C1 segment of cervical spinal cord (tissue), 14 donors: ENCODE measurements at regions not wholly inside any gene's neighbourhood (a gene's known extent, or its start where the extent isn't known, plus 50 kb on each side); places are given as distances from the start of the nearest gene placed in this dataset.
"Not testable (repeated sequence)": the region's sequence is repeated elsewhere in the genome, so short reads cannot be mapped to it uniquely, and the experiment has no call there.

Experiments used
- DNase-seq, 14 donors: peaks; one replicate each; lab custom pipeline; 2025; lab: John Stamatoyannopoulos, UW

DNA sequence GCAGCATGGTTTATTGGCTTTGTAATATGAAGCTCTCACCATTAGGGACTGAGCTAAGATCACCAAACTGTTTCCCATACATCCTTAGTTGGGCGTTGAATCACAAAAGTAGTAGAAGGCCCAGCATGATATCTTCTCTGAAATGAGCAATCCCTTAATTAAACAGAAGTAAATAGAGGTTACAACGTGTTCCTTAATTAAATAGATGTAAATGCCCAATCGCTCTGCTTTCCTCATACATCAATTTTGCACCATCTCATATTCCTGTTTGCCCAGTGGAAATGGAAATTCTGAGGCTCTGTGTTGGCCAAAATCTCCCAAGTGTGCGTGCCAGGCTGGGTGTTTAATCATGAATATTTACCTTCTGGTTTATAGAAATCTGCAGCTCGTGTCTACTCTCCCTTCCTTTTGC lies 107.4 kb upstream of the FOXB1 start:
- DNase-seq, result no peak

- DNase-seq, result no peak
Observed at GRCh38 chr15:59894835-59895234, 109.3 kb upstream of the FOXB1 start.

GRCh38 chr15:59892985-59893384 lies 111.1 kb upstream of the FOXB1 start:
- no peak for DNase-seq

DNA sequence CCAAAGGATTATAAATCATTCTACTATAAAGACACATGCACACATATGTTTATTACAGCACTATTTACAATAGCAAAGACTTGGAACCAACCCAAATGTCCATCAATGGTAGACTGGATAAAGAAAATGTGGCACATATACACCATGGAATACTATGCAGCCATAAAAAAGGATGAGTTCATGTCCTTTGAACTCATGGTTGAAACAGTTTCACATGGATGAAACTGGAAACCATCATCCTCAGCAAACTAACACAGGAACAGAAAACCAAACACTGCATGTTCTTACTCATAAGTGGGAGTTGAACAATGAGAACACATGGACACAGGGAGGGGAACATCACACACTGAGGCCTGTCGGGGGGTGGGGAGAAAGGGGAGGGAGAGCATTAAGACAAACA lies 116.2 kb upstream of the FOXB1 start:
- not testable (repeated sequence) for DNase-seq

- no peak for DNase-seq
Observed at GRCh38 chr15:59887211-59887610, 116.9 kb upstream of the FOXB1 start.

GRCh38 chr15:59886441-59886840 lies 117.7 kb upstream of the FOXB1 start:
- peak in 2 of 14 donors; percentile 1 to 8 for DNase-seq

- peak in 2 of 14 donors; percentile 1 to 13 for DNase-seq
Observed at GRCh38 chr15:59885832-59886231, 118.3 kb upstream of the FOXB1 start.

DNA sequence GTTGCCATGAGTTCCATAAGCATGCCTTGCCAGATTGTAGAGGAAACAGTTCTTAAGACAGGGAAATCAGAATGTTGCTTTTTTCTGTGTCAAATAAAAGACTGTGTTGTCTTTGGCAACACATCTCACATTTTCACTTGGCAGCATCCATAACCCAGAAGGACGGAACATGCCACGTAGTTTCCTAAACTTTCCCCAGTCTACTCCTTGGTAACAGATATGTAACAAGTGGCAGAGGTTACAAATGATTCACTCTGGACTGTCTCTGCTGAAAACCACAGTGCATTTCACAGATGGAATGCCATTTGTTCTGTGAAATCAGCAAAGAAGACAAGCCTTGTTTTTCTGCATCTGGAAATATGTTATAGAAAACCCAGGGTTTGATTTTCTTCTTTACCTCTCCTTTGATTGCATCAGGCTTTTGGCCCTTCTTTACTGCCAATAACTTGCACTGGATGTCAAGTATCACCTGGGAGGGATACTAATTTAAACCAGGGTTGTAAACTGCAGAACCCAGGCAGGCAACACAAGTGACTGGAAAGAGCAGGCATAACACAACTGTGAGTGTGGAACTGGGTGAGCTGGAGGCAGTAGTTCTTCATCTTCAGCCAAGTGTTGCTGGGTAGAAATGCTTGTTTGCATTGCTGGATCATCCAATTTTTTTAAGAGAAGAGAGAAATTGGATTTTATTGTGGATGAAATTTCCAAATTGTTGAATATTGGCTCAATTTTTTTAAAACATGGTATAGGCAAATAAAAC lies 124.4 kb upstream of the FOXB1 start:
- no peak for DNase-seq

DNA sequence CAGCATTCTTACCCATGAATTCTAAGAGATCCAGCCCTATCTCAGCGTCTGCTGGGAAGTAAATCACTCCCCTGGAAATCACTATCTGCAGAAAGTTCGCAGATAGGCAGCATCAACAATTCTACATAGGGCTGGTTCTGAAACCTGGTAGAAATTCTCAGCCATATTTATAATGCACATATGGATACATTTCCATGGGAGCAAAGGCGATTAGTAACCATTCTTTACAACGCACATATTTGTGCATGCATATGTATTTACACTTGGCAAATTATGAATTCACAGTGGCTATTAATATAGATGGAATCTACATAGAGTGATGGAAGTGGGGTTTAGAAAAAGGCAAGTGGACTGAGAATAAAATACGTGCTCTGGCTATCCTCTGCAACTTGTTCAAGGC lies 128.0 kb upstream of the FOXB1 start:
- DNase-seq, result no peak

DNA sequence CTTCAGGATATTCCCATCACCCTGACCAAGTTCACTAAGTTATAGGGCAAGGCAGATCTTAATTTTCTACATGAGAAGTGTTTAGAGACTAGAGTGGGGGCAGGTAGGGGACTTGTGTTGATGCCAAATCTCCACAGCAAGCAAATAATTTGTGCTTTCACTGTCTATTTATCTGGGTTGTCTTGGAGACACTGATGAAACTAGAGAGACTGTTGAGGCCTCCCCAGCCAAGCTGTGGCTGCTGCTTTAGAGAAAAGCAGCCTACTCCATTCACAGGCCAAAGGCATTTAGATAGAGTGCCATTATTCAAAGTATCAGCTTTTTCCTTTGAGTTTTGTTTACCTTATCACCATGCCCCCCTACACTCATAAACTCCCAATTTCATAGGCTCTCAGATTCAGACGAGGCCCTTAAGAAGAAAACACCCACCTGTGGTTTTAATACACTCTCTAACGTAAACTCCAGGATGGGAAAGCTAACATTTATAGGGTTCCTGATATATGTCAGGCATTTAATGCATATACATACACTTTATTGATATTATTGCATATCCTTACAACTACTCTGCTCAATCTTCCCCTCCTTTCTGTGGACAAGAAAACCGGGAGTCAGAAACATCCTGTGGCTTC lies 130.4 kb upstream of the FOXB1 start:
- DNase-seq, result no peak

DNA sequence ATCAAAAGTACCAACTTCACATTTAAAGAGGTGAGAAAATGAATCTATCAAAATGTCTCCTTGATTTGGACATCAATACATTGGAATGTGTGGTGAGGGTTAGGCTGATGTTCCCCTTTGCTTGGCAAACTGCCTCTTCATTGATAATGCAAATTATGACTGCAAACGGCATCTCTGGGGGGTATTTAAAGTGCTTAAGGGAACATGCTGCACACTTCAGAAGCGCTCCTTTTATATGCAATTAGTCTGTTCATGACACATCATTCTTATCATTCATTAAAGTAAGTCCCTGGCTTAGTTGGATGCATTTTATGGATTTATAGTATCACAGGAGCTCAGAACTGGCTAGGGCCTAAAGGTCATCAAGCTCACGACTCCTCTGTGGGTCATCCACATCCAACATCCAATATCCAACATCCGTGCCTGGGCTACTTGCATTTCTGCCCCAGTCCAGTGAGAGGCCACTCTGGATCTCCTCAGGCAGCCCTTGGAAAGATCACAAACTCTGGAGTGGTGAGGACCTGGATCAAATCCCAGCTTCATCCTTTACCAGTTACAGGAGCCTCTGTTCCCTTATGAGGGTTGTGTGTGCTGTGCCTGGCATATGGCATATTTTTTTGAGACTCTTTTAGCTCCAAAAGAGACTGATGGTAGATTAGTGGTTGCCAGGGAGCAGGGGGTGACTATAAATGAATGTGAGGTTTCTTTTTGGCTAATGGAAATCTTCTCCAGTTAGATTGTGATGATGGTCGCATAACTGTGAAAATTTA lies 136.8 kb upstream of the FOXB1 start:
- DNase-seq, result peak in 2 of 14 donors; percentile 3 to 78

- no peak for DNase-seq
Observed at GRCh38 chr15:59866642-59867041, 137.5 kb upstream of the FOXB1 start.

DNA sequence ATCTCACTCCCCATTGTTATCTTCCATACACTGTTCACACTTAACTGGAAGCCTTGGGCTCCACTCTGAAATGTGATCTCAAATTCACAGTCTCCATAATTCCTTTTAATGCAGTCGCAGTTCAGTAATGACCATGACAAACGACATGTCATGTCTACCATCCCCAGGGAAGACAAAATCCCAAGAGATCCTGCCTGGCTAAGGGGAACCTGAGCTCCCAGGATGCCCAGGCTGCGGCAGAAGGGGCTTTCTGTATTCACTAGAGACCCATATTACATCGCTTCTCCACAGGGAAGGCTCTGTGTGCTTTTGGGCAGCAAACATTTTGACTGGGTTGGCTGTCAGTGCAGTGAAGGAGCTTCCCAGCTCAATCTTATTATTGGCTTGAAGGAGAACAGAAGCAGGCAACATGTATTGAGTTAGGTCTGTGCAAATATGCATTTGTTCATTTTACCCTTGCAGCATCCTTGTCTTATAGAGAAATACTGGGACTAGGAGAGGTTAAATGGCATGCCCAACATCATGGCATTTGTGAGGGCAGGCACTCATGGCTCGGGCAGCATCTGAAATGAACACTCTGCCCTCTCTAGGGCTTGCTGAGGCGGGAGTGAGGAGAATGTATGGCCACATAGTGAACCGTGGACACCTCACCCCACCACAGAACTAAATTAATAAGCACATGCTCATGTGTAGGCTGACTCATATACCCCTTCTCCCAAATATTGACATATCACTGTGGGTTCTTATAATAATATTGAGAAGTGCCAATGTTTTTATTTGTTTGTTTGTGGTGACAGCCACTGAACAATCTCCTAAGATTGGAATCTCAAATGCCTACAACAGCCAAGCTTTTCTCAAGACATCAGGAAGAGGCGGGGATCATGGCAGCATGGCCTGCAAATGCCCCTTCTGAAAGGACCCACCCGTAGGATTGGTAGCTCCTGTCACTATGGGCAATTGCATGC lies 141.6 kb upstream of the FOXB1 start:
- no peak for DNase-seq

GRCh38 chr15:59847968-59848367 lies 156.1 kb upstream of the FOXB1 start:
- no peak for DNase-seq

- no peak for DNase-seq
Observed at GRCh38 chr15:59845942-59846499, 156.9 kb upstream of the BNIP2 start.

- DNase-seq, result no peak
Observed at GRCh38 chr15:59843609-59844008, 154.5 kb upstream of the BNIP2 start.

GRCh38 chr15:59841036-59841435 lies 151.9 kb upstream of the BNIP2 start:
- no peak for DNase-seq

- DNase-seq, result no peak
Observed at GRCh38 chr15:59839906-59840305, 150.8 kb upstream of the BNIP2 start.

DNA sequence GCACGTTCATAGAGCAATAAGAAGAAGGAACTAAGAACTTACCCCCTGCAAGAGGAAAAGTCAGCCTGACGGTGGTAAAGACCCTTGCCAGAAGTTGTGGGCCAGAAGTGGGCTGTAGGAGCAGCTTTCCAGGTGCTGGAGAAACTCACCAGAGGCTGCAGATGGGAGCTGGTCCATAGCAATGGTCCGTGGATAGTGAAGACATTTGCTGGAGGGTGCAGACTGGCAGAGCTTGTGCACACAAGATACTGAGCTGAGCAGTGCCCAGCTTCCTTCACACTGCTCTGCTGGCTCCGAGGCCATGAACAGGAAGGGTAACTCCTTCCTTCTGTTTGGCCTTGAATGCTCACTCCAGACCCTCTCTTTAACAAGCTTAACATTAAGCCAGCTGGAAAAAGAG lies 149.8 kb upstream of the BNIP2 start:
- no peak for DNase-seq

DNA sequence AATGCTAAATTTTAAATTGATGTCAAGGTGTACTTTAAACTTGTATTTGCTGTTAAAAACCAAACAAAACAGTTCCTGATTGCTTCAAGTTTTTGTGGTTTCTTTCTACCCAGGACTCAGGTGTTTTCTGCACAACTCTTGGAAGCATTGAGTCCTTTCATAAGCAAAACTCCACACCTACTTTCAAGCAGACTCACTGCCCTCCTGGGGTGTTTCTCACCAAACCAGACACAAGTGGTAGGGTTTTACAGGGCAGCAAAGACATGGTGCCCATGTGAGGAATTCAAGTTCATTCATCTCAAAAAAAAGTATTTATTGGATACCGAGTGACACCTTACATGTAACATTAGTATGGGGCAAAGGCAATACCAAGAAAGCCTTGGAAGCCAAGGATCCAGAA lies 146.7 kb upstream of the BNIP2 start:
- DNase-seq, result no peak

GRCh38 chr15:59834528-59834927 lies 145.4 kb upstream of the BNIP2 start:
- DNase-seq, result no peak
